ENCODE measurements at regions not wholly inside any gene's neighbourhood (a gene's known extent, or its start where the extent isn't known, plus 50 kb on each side); places are given as distances from the start of the nearest gene placed in this dataset.

GRCh38 chr5:133742431-133742988 is 130.2 kb upstream of the FSTL4 start:
- TF ChIP-seq POLR2A (IDR thresholded peaks at IDR 0.05; ENCODE audit: low read depth, low read length) (no peak), POU2F2 (IDR thresholded peaks at IDR 0.05; ENCODE audit: low read depth, low read length) (no peak), POLR2AphosphoS5 (IDR thresholded peaks at IDR 0.05; ENCODE audit: low read depth, low read length) (no peak), TAF1 (IDR thresholded peaks at IDR 0.05; ENCODE audit: low read depth, low read length) (no peak), SPI1 (IDR thresholded peaks at IDR 0.05; ENCODE audit: low read depth, low read length) (peak; percentile 68)
